DOHH2 (cell line): ENCODE measurements at regions not wholly inside any gene's neighbourhood (a gene's known extent, or its start where the extent isn't known, plus 50 kb on each side); places are given as distances from the start of the nearest gene placed in this dataset.

Experiments
- H3F3A ChIP-seq: fragments of 200-600 bp; sonication (generic), shearing (Covaris generic); 2 replicates; pipeline ENCODE4 v1.6.0; 2016; ENCODE audit warnings: antibody characterized with exemption, mild to moderate bottlenecking; ENCODE audit not compliant: control insufficient read depth, insufficient read depth
- H3K27ac ChIP-seq: fragments of 200-600 bp; sonication (generic); 2 replicates; pipeline ENCODE4 v1.5.1; 2014; ENCODE audit warnings: low read depth, mild to moderate bottlenecking, low read length, moderate library complexity
- H3K27me3 ChIP-seq: fragments of 200-600 bp; sonication (generic); 2 replicates; pipeline ENCODE4 v1.6.1; 2014; ENCODE audit warnings: mild to moderate bottlenecking, low read length, mixed read lengths; ENCODE audit not compliant: control insufficient read depth
- H3K36me3 ChIP-seq: fragments of 200-600 bp; sonication (generic); 2 replicates; pipeline ENCODE4 v1.6.1; 2014; ENCODE audit warnings: mild to moderate bottlenecking, low read length, moderate library complexity, mixed read lengths; ENCODE audit not compliant: control insufficient read depth
- H3K4me1 ChIP-seq: fragments of 200-600 bp; sonication (generic); 2 replicates; pipeline ENCODE4 v1.6.1; 2014; ENCODE audit warnings: mild to moderate bottlenecking, low read length, mixed read lengths; ENCODE audit not compliant: control insufficient read depth
- H3K4me2 ChIP-seq: fragments of 200-600 bp; sonication (generic); 2 replicates; pipeline ENCODE4 v1.6.0; 2014; ENCODE audit warnings: mild to moderate bottlenecking, low read length, moderate library complexity
- H3K4me3 ChIP-seq: fragments of 200-600 bp; sonication (generic); 2 replicates; pipeline ENCODE4 v1.5.1; 2014; ENCODE audit warnings: mild to moderate bottlenecking, low read length, mixed read lengths
- H3K79me2 ChIP-seq: fragments of 200-600 bp; sonication (generic); 2 replicates; pipeline ENCODE4 v1.6.1; 2014; ENCODE audit warnings: mild to moderate bottlenecking, low read length, mixed read lengths; ENCODE audit not compliant: control insufficient read depth
- H3K9me2 ChIP-seq: fragments of 200-600 bp; sonication (generic); replicated peaks from 2 replicates; pipeline ENCODE4 v1.6.1; 2014; ENCODE audit warnings: mild to moderate bottlenecking, low read length, mixed read lengths; ENCODE audit not compliant: control insufficient read depth
- H3K9me3 ChIP-seq: fragments of 200-600 bp; sonication (generic); 2 replicates; pipeline ENCODE4 v1.6.1; 2014; ENCODE audit warnings: antibody characterized with exemption, low read length, mixed read lengths; ENCODE audit not compliant: control insufficient read depth, insufficient read depth
- H4K20me1 ChIP-seq: fragments of 200-600 bp; sonication (generic); 2 replicates; pipeline ENCODE4 v1.6.0; 2014; ENCODE audit warnings: low read depth, mild to moderate bottlenecking, antibody characterized with exemption, low read length, moderate library complexity; ENCODE audit not compliant: control insufficient read depth, insufficient read depth
- EZH2phosphoT487 ChIP-seq: fragments of 200-600 bp; sonication (generic); IDR thresholded peaks from 2 replicates; pipeline ENCODE4 v1.6.1; 2017; ENCODE audit warnings: borderline replicate concordance, mild to moderate bottlenecking, antibody characterized with exemption, low read length, moderate library complexity, mixed read lengths
- TF ChIP-seq, protein P1 (sequence below): fragments of 200-600 bp; sonication (generic); IDR thresholded peaks from one replicate; pipeline ENCODE4 v1.5.1; 2014; ENCODE audit warnings: antibody characterized with exemption, mild to moderate bottlenecking, low read depth, low read length; ENCODE audit not compliant: poor library complexity, severe bottlenecking

DNA sequence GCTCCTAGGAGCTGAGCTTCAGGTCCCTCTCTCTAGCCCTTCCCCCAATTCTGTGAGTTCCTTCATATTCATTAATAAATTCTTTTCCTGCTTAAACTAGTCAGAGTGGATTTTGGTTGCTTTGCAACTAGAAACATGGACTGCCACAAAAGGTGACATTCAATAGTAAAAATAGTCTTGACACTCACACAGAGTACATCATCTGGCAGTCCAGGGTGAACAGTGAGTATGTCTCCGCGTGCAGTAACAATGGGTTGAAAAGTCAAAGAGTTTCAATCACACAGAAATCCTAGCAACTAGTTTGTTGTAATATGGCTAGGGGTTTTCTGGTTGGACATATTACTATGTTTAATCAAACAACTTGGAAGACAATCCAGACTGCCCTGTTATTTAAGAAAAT is 168.8 kb upstream of the TBX20 start:
- Histone ChIP-seq H3K9me2 (no peaks in the 10 kb centered on the region), H3K9me3 (no peaks in the 10 kb centered on the region), H3K4me1 (no peaks in the 10 kb centered on the region), H3K36me3 (no peaks in the 10 kb centered on the region), H3K4me2 (no peak overlapping the region), H3K27me3 (peaks cover 6% of the 10 kb centered on the region), H4K20me1 (no peaks in the 10 kb centered on the region), H3F3A (no peaks in the 10 kb centered on the region), H3K79me2 (no peaks in the 10 kb centered on the region), H3K4me3 (no peak overlapping the region), H3K27ac (no peak overlapping the region)
- TF ChIP-seq EZH2phosphoT487, result no peak
- TF ChIP-seq, protein P1, sequence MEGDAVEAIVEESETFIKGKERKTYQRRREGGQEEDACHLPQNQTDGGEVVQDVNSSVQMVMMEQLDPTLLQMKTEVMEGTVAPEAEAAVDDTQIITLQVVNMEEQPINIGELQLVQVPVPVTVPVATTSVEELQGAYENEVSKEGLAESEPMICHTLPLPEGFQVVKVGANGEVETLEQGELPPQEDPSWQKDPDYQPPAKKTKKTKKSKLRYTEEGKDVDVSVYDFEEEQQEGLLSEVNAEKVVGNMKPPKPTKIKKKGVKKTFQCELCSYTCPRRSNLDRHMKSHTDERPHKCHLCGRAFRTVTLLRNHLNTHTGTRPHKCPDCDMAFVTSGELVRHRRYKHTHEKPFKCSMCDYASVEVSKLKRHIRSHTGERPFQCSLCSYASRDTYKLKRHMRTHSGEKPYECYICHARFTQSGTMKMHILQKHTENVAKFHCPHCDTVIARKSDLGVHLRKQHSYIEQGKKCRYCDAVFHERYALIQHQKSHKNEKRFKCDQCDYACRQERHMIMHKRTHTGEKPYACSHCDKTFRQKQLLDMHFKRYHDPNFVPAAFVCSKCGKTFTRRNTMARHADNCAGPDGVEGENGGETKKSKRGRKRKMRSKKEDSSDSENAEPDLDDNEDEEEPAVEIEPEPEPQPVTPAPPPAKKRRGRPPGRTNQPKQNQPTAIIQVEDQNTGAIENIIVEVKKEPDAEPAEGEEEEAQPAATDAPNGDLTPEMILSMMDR, result no peak

DNA sequence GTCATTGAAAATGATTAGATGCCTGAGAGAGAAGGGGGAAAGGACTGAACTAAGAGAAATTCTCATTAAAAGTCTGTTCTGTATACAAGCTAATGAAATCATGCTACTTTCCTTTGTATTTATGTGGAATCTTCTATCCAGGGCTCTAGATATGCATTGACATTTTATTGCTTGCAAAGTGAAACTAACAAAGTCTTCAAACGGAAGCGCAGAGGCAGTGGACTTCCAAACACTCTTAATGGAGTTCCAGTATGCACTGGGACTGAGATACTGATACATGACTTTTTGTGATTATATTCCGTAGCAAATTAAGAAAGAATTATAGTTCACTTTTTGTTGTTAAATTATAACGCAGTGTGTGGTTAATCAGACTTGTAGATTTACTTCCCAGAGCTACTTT is 166.8 kb upstream of the TBX20 start:
- Histone ChIP-seq H3K4me3 (no peak overlapping the region), H3K4me2 (no peak overlapping the region), H3F3A (no peaks in the 10 kb centered on the region), H3K36me3 (no peaks in the 10 kb centered on the region), H3K27ac (no peak overlapping the region), H3K9me2 (no peaks in the 10 kb centered on the region), H3K9me3 (no peaks in the 10 kb centered on the region), H3K4me1 (no peaks in the 10 kb centered on the region), H3K79me2 (no peaks in the 10 kb centered on the region), H3K27me3 (peaks cover 7% of the 10 kb centered on the region), H4K20me1 (no peaks in the 10 kb centered on the region)
- TF ChIP-seq EZH2phosphoT487, result no peak
- TF ChIP-seq, protein P1, result no peak

- Histone ChIP-seq H3K4me3 (no peak overlapping the region), H4K20me1 (no peaks in the 10 kb centered on the region), H3K9me2 (no peaks in the 10 kb centered on the region), H3K36me3 (no peaks in the 10 kb centered on the region), H3K4me1 (no peaks in the 10 kb centered on the region), H3F3A (no peaks in the 10 kb centered on the region), H3K4me2 (no peak overlapping the region), H3K27me3 (peaks cover 7% of the 10 kb centered on the region), H3K79me2 (no peaks in the 10 kb centered on the region), H3K27ac (no peak overlapping the region), H3K9me3 (no peaks in the 10 kb centered on the region)
- no peak for TF ChIP-seq EZH2phosphoT487
- TF ChIP-seq, protein P1, result no peak
Measured at GRCh38 chr7:35419391-35419755, 165.5 kb upstream of the TBX20 start.
